ENCODE measurements at regions not wholly inside any gene's neighbourhood (a gene's known extent, or its start where the extent isn't known, plus 50 kb on each side); places are given as distances from the start of the nearest gene placed in this dataset.

GRCh38 chr18:60669938-60670337 lies 297.4 kb upstream of the MC4R start:
- H3K14ac ChIP-seq (replicated peaks; ENCODE audit: low read depth, low read length): no peak overlapping the region
- DNase-seq (no peak), ATAC-seq (ENCODE audit: low read depth) (no peak)
- ChIA-PET POLR2A (ENCODE audit: unreplicated experiment) (no interaction called here), CTCF (no interaction called here)
- intact Hi-C loops (cut with micrococcal nuclease) (no loop called here), dilution Hi-C loops (cut with HindIII; ENCODE audit: low sequenced_read_pairs, unreplicated experiment) (no loop called here), in situ Hi-C loops (cut with MboI; ENCODE audit: low sequenced_read_pairs) (no loop called here)
- H2AK5ac ChIP-seq (ENCODE audit: low read depth, low read length): no peak overlapping the region
- H2AK9ac ChIP-seq (replicated peaks; ENCODE audit: low read depth, low read length, poor library complexity): no peak overlapping the region
- H3K9me3 ChIP-seq (ENCODE audit: control insufficient read depth, insufficient read depth, low read length): no peaks in the 10 kb centered on the region
- H4K8ac ChIP-seq (ENCODE audit: low read depth in 2 of 2, low read length in 2 of 2): no peak overlapping the region
- H3K4me2 ChIP-seq (ENCODE audit: low read depth, low read length): no peak overlapping the region
- H4K5ac ChIP-seq (ENCODE audit: low read depth, low read length): no peak overlapping the region
- H3K23ac ChIP-seq (ENCODE audit: low read depth, low read length): no peak overlapping the region
- no peak overlapping the region for H2BK5ac ChIP-seq (ENCODE audit: low read depth, low read length, poor library complexity, severe bottlenecking)
- H3K79me1 ChIP-seq (ENCODE audit: low read depth in 1 of 2, low read length in 2 of 2): no peaks in the 10 kb centered on the region
- H2BK120ac ChIP-seq (ENCODE audit: low read depth, low read length): no peak overlapping the region
- no peak overlapping the region for H2BK20ac ChIP-seq (ENCODE audit: low read depth, low read length)
- H4K20me1 ChIP-seq (ENCODE audit: insufficient read depth, low read length): no peaks in the 10 kb centered on the region
- H3K4ac ChIP-seq (ENCODE audit: low read depth, low read length): no peak overlapping the region
- H3K4me1 ChIP-seq (ENCODE audit: control insufficient read depth, insufficient read depth, low read length): no peaks in the 10 kb centered on the region
- no peak for TF ChIP-seq MAFK (IDR thresholded peaks at IDR 0.05; ENCODE audit: low read depth, low read length)
- TF ChIP-seq CHD1 (IDR thresholded peaks at IDR 0.05; ENCODE audit: low read depth, low read length): no peak
- TF ChIP-seq MXI1 (IDR thresholded peaks at IDR 0.05; ENCODE audit: borderline replicate concordance, low read depth, low read length): no peak
- no peak for TF ChIP-seq RAD21 (IDR thresholded peaks at IDR 0.05; ENCODE audit: low read length)
- TF ChIP-seq BHLHE40 (IDR thresholded peaks at IDR 0.05; ENCODE audit: low read depth, low read length): no peak
- no peak for TF ChIP-seq USF2 (IDR thresholded peaks at IDR 0.05; ENCODE audit: low read depth, low read length)
- no peak for TF ChIP-seq POLR2A (IDR thresholded peaks at IDR 0.05; ENCODE audit: low read depth, low read length)
- no peak for TF ChIP-seq SMC3 (IDR thresholded peaks at IDR 0.05; ENCODE audit: low read depth, low read length)
- no peak for TF ChIP-seq ELK1 (IDR thresholded peaks at IDR 0.05; ENCODE audit: borderline replicate concordance, low read depth, low read length)
- TF ChIP-seq NFE2L2 (IDR thresholded peaks at IDR 0.05; ENCODE audit: low read depth, low read length): no peak
- TF ChIP-seq, protein P1, sequence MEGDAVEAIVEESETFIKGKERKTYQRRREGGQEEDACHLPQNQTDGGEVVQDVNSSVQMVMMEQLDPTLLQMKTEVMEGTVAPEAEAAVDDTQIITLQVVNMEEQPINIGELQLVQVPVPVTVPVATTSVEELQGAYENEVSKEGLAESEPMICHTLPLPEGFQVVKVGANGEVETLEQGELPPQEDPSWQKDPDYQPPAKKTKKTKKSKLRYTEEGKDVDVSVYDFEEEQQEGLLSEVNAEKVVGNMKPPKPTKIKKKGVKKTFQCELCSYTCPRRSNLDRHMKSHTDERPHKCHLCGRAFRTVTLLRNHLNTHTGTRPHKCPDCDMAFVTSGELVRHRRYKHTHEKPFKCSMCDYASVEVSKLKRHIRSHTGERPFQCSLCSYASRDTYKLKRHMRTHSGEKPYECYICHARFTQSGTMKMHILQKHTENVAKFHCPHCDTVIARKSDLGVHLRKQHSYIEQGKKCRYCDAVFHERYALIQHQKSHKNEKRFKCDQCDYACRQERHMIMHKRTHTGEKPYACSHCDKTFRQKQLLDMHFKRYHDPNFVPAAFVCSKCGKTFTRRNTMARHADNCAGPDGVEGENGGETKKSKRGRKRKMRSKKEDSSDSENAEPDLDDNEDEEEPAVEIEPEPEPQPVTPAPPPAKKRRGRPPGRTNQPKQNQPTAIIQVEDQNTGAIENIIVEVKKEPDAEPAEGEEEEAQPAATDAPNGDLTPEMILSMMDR (conservative IDR thresholded peaks at IDR 0.05; ENCODE audit: low read depth, low read length): no peak
- TF ChIP-seq MAZ (IDR thresholded peaks at IDR 0.05; ENCODE audit: borderline replicate concordance, low read depth, low read length): no peak
- no peak overlapping the region for H2AFZ ChIP-seq (replicated peaks; ENCODE audit: low read length, poor library complexity)
- H3K27me3 ChIP-seq (ENCODE audit: control insufficient read depth, insufficient read depth, low read length): no peaks in the 10 kb centered on the region
- no peak overlapping the region for H3K9ac ChIP-seq (ENCODE audit: low read depth, low read length)
- no peak overlapping the region for H3K18ac ChIP-seq (ENCODE audit: low read depth, low read length)
- H3K36me3 ChIP-seq (ENCODE audit: control insufficient read depth, insufficient read depth, low read length): no peaks in the 10 kb centered on the region
- no peak overlapping the region for H4K91ac ChIP-seq (ENCODE audit: insufficient read depth, low read depth, low read length)
- H3K27ac ChIP-seq (ENCODE audit: insufficient read depth, low read length): no peak overlapping the region
- H3K4me3 ChIP-seq (ENCODE audit: insufficient read depth, low read depth, low read length): no peak overlapping the region
- no peaks in the 10 kb centered on the region for H3K9me1 ChIP-seq (ENCODE audit: insufficient read depth, low read length)
- no peak overlapping the region for H3K56ac ChIP-seq (ENCODE audit: extremely low read depth, insufficient read depth, low read length)
- H2BK15ac ChIP-seq (ENCODE audit: low read depth, low read length): no peak overlapping the region
- BruUV-seq (replicated peaks): no TSS peak

All from IMR-90 (cell line).